ENCODE measurements at regions not wholly inside any gene's neighbourhood (a gene's known extent, or its start where the extent isn't known, plus 50 kb on each side); places are given as distances from the start of the nearest gene placed in this dataset.

- no peak for TF ChIP-seq CTCF (IDR thresholded peaks at IDR 0.05)
- ATAC-seq (no peak), DNase-seq (no peak)
- Histone ChIP-seq H3K36me3 (no peaks in the 10 kb centered on the region), H3K9me3 (no peaks in the 10 kb centered on the region), H3K4me1 (no peaks in the 10 kb centered on the region), H3K4me3 (no peak overlapping the region), H3K27ac (no peak overlapping the region), H3K27me3 (no peaks in the 10 kb centered on the region)
- intact Hi-C loops (cut with DNase I), result no loop called here
These were observed 463.3 kb upstream of the CBLB start for GRCh38 chr3:106332129-106332528.

- Histone ChIP-seq H3K4me3 (no peak overlapping the region), H3K4me1 (no peaks in the 10 kb centered on the region), H3K27me3 (no peaks in the 10 kb centered on the region), H3K36me3 (no peaks in the 10 kb centered on the region), H3K27ac (no peak overlapping the region), H3K9me3 (no peaks in the 10 kb centered on the region)
- intact Hi-C loops (cut with DNase I), result no loop called here
- no peak for TF ChIP-seq CTCF (IDR thresholded peaks at IDR 0.05)
- DNase-seq (no peak), ATAC-seq (no peak)
These were observed 464.1 kb upstream of the CBLB start for GRCh38 chr3:106332884-106333283.

GRCh38 chr3:106333911-106334618 lies 465.3 kb upstream of the CBLB start:
- ATAC-seq (no peak), DNase-seq (no peak)
- Histone ChIP-seq H3K27me3 (no peaks in the 10 kb centered on the region), H3K4me3 (no peak overlapping the region), H3K9me3 (no peaks in the 10 kb centered on the region), H3K36me3 (no peaks in the 10 kb centered on the region), H3K4me1 (no peaks in the 10 kb centered on the region), H3K27ac (no peak overlapping the region)
- no peak for TF ChIP-seq CTCF (IDR thresholded peaks at IDR 0.05)
- intact Hi-C loops (cut with DNase I), result no loop called here

- TF ChIP-seq CTCF (IDR thresholded peaks at IDR 0.05), result no peak
- DNase-seq, result no peak
- no peaks in the 10 kb centered on the region for H3K36me3 ChIP-seq
- no peak overlapping the region for H3K4me3 ChIP-seq
- H3K27me3 ChIP-seq, result no peaks in the 10 kb centered on the region
- no peak overlapping the region for H3K27ac ChIP-seq
- no peaks in the 10 kb centered on the region for H3K9me3 ChIP-seq
- H3K4me1 ChIP-seq, result no peaks in the 10 kb centered on the region
- no peak for ATAC-seq
- intact Hi-C loops (cut with DNase I), result no loop called here
These were observed 467.8 kb upstream of the CBLB start for GRCh38 chr3:106336619-106337018.

GRCh38 chr3:106337116-106337515 lies 468.3 kb upstream of the CBLB start:
- TF ChIP-seq CTCF (IDR thresholded peaks at IDR 0.05), result no peak

More at GRCh38 chr3:106337116-106337515, 468.3 kb upstream of the CBLB start:
- no peaks in the 10 kb centered on the region for H3K27me3 ChIP-seq
- intact Hi-C loops (cut with DNase I), result no loop called here
- H3K4me3 ChIP-seq, result no peak overlapping the region
- ATAC-seq (no peak), DNase-seq (no peak)
- no peak overlapping the region for H3K27ac ChIP-seq
- no peaks in the 10 kb centered on the region for H3K9me3 ChIP-seq
- no peaks in the 10 kb centered on the region for H3K36me3 ChIP-seq
- no peaks in the 10 kb centered on the region for H3K4me1 ChIP-seq
